ENCODE measurements at regions not wholly inside any gene's neighbourhood (a gene's known extent, or its start where the extent isn't known, plus 50 kb on each side); places are given as distances from the start of the nearest gene placed in this dataset.

DNA sequence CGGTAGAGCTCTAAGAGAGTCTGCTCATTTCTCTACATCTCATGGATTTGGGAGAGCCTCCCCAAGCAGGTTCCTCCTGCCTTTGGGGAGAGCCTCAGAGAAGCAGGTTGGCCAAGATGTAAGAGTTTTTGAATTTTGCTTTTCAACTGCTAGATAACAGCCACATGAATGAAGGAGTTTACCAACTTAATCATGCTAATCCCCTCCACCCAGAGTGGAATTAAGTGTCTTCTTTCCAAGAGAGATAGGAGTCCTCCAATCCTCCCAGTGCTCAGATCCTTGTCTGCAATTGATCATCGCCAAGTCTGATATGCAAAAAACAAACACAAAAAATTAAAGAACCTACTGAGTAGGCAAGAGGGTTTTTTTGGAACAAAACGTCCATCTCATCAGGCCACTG, 99.4 kb upstream of the MAP3K1 start (continued):
- no peak for TF ChIP-seq NR2F6 (CRISPR knock-in tag; IDR thresholded peaks at IDR 0.05)
- no peak for TF ChIP-seq SREBF1 (IDR thresholded peaks at IDR 0.05; ENCODE audit: borderline replicate concordance, low read depth, low read length)
- TF ChIP-seq CSDE1 (IDR thresholded peaks at IDR 0.05), result no peak
- TF ChIP-seq ZNF232 (CRISPR knock-in tag; IDR thresholded peaks at IDR 0.05), result no peak
- no peak for TF ChIP-seq POU5F1 (IDR thresholded peaks at IDR 0.05; ENCODE audit: borderline replicate concordance, low read depth, low read length, partially characterized antibody)
- TF ChIP-seq ARNT (IDR thresholded peaks at IDR 0.05), result no peak
- no peak for TF ChIP-seq TGIF2 (CRISPR knock-in tag; IDR thresholded peaks at IDR 0.05)
- no peak for TF ChIP-seq SP1 (CRISPR knock-in tag; IDR thresholded peaks at IDR 0.05)
- TF ChIP-seq USF2 (CRISPR knock-in tag; IDR thresholded peaks at IDR 0.05), result no peak

DNA sequence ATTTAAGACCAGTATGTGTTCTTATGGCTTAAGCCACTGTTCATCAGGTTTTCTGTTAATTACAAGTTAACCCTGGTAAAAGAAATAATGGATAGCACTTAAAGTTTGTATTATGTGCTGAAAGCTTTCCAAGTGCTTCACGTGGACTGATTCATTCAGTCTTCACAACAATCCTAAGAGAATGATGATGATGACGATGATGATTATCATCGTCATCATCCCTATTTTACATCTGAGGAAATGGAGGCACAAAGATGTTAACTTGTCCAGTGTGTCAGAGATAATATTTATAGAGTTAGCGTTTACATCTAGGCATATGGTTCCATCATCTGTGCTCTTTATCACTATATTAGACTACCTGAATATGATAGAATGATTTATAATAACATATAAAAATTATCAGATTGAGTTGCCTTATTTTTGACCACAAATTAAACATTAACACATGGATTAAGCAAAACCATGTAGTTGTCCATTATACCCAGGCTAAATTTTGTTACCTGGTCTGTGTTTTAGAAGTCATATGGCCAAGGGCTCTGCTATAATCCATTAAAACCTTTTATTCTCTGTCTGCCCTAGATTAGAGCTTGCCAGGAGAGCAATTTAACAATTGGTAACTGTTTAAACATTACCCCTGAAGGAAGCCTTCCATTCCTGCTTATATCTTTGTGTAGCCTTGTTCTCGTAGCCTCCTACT, 102.3 kb upstream of the MAP3K1 start:
- BruUV-seq (replicated peaks), result no TSS peak
- Histone ChIP-seq H2AFZ (ENCODE audit: low read depth, low read length) (no peak overlapping the region), H3K36me3 (ENCODE audit: control insufficient read depth, insufficient read depth, low read length) (no peaks in the 10 kb centered on the region), H3K9ac (ENCODE audit: insufficient read depth in 1 of 2, low read depth in 2 of 2, low read length in 2 of 2) (no peak overlapping the region), H3K4me3 (no peak overlapping the region), H3K27me3 (ENCODE audit: control insufficient read depth in 2 of 2, insufficient read depth in 2 of 2, low read length in 2 of 2) (peaks cover 6 to 12% of the 10 kb centered on the region in 2 experiments; a peak in 3 of 5 replicates), H3K4me1 (replicated peaks in 1 of 2; ENCODE audit: control insufficient read depth in 2 of 2, insufficient read depth in 2 of 2, low read length in 2 of 2) (no peaks in the 10 kb centered on the region; a peak in 1 of 5 replicates), H3K79me2 (ENCODE audit: control insufficient read depth, insufficient read depth, low read length) (no peaks in the 10 kb centered on the region), H4K20me1 (replicated peaks; ENCODE audit: control insufficient read depth, insufficient read depth, low read length) (no peaks in the 10 kb centered on the region), H3K9me1 (ENCODE audit: control insufficient read depth, insufficient read depth, low read length) (no peaks in the 10 kb centered on the region), H3K27ac (ENCODE audit: extremely low read depth, low read depth, low read length) (no peak overlapping the region), H3K9me3 (replicated peaks; ENCODE audit: control insufficient read depth, insufficient read depth, low read depth, low read length) (no peaks in the 10 kb centered on the region), H3K4me2 (ENCODE audit: insufficient read depth, low read length) (no peak overlapping the region)
- intact Hi-C loops (cut with micrococcal nuclease), result no loop called here
- FAIRE-seq (no peak), ATAC-seq (no peak), DNase-seq (ENCODE audit: extremely low read depth in 1 of 4, low spot score in 3 of 4) (no peak)
- WGBS (ENCODE audit: insufficient coverage, low coverage, missing lambda C conversion rate), result 6% methylated on average over 5 of the region's 5 CpGs
- ChIA-PET POLR2A (no interaction called here), CTCF (ENCODE audit: low intra/inter-chr PET ratio) (no interaction called here)
- in situ Hi-C loops (cut with MboI), result no loop called here
- no peak for TF ChIP-seq ZBED1 (IDR thresholded peaks at IDR 0.05)
- no peak for TF ChIP-seq MAX (CRISPR knock-in tag; IDR thresholded peaks at IDR 0.05)
- TF ChIP-seq AFF1 (IDR thresholded peaks at IDR 0.05; ENCODE audit: low read depth in 1 of 2, partially characterized antibody in 2 of 2), result no peak
- TF ChIP-seq ZNF384 (IDR thresholded peaks at IDR 0.05; ENCODE audit: low read depth, low read length), result no peak
- no peak for TF ChIP-seq ADNP (tag; IDR thresholded peaks at IDR 0.05)
- no peak for TF ChIP-seq POLR3G (IDR thresholded peaks at IDR 0.05; ENCODE audit: extremely low read depth, insufficient read length, insufficient replicate concordance)

Data from K562 (cell line).